Trophoblast cell (in vitro differentiated cells and primary cell): ENCODE measurements at regions not wholly inside any gene's neighbourhood (a gene's known extent, or its start where the extent isn't known, plus 50 kb on each side); places are given as distances from the start of the nearest gene placed in this dataset.

Source experiments
- DNase-seq, 2 donors: peaks; one replicate each; pipeline ENCODE4 v3.0.0-alpha.2; 2016
- H2AFZ ChIP-seq: 2 replicates; pipeline ENCODE4 v1.6.1; 2013; ENCODE audit warnings: low read length, moderate library complexity, mild to moderate bottlenecking; ENCODE audit not compliant: insufficient read depth, poor library complexity
- H2AK5ac ChIP-seq: 2 replicates; pipeline ENCODE4 v1.6.1; 2013; ENCODE audit warnings: mild to moderate bottlenecking, low read length
- H2BK120ac ChIP-seq: 2 replicates; pipeline ENCODE4 v1.6.1; 2013; ENCODE audit warnings: low read length, mild to moderate bottlenecking, moderate library complexity; ENCODE audit not compliant: insufficient read depth, poor library complexity
- H2BK12ac ChIP-seq: 2 replicates; pipeline ENCODE4 v1.6.1; 2013; ENCODE audit warnings: mild to moderate bottlenecking, low read length, moderate library complexity
- H2BK5ac ChIP-seq: 2 replicates; pipeline ENCODE4 v1.6.1; 2013; ENCODE audit warnings: low read length, low read depth, moderate library complexity, mild to moderate bottlenecking; ENCODE audit not compliant: poor library complexity
- H3K14ac ChIP-seq: 2 replicates; pipeline ENCODE4 v1.6.1; 2013; ENCODE audit warnings: mild to moderate bottlenecking, low read length
- H3K18ac ChIP-seq: 2 replicates; pipeline ENCODE4 v1.6.1; 2013; ENCODE audit warnings: mild to moderate bottlenecking, low read length
- H3K23ac ChIP-seq: 2 replicates; pipeline ENCODE4 v1.6.1; 2013; ENCODE audit warnings: low read length
- H3K27ac ChIP-seq: 2 replicates; pipeline ENCODE4 v1.5.1; 2013; ENCODE audit warnings: low read depth, mild to moderate bottlenecking, inconsistent platforms, low read length, moderate library complexity
- H3K27me3 ChIP-seq: 2 replicates; pipeline ENCODE4 v1.6.1; 2013; ENCODE audit warnings: inconsistent platforms, mild to moderate bottlenecking, low read length, moderate library complexity; ENCODE audit not compliant: insufficient read depth
- H3K36me3 ChIP-seq, 2 experiments: 1 replicate in 1 of 2; 2 replicates in 1 of 2; pipeline ENCODE4 v1.6.1; 2013; ENCODE audit warnings: low read length in 2 of 2, mild to moderate bottlenecking in 2 of 2, moderate library complexity in 1 of 2; ENCODE audit not compliant: insufficient read depth in 2 of 2, control insufficient read depth in 1 of 2
- H3K4ac ChIP-seq: 2 replicates; pipeline ENCODE4 v1.6.1; 2013; ENCODE audit warnings: low read depth, mild to moderate bottlenecking, low read length, moderate library complexity
- H3K4me1 ChIP-seq, 2 experiments: 1 replicate in 1 of 2; 2 replicates in 1 of 2; pipeline ENCODE4 v1.6.1; 2013; ENCODE audit warnings: low read length in 2 of 2, mild to moderate bottlenecking in 2 of 2, moderate library complexity in 1 of 2; ENCODE audit not compliant: insufficient read depth in 2 of 2, control insufficient read depth in 1 of 2
- H3K4me2 ChIP-seq: 2 replicates; pipeline ENCODE4 v1.6.1; 2013; ENCODE audit warnings: inconsistent platforms, mild to moderate bottlenecking, low read length, moderate library complexity
- H3K4me3 ChIP-seq: 2 replicates; pipeline ENCODE4 v1.5.1; 2013; ENCODE audit warnings: mild to moderate bottlenecking, low read depth, low read length, inconsistent platforms
- H3K79me1 ChIP-seq: one replicate; pipeline ENCODE4 v1.6.1; 2013; ENCODE audit warnings: low read length
- H3K79me2 ChIP-seq: 2 replicates; pipeline ENCODE4 v1.6.1; 2013; ENCODE audit warnings: low read length, mild to moderate bottlenecking; ENCODE audit not compliant: control insufficient read depth, insufficient read depth, poor library complexity
- H3K9ac ChIP-seq: 2 replicates; pipeline ENCODE4 v1.6.1; 2013; ENCODE audit warnings: mild to moderate bottlenecking, low read length
- H3K9me3 ChIP-seq: 2 replicates; pipeline ENCODE4 v1.6.1; 2013; ENCODE audit warnings: low read depth, mild to moderate bottlenecking, control low read depth, inconsistent platforms, low read length; ENCODE audit not compliant: insufficient read depth
- H4K12ac ChIP-seq: 2 replicates; pipeline ENCODE4 v1.6.1; 2013; ENCODE audit warnings: low read depth, mild to moderate bottlenecking, low read length, moderate library complexity
- H4K8ac ChIP-seq: 2 replicates; pipeline ENCODE4 v1.6.1; 2013; ENCODE audit warnings: low read depth, mild to moderate bottlenecking, low read length, moderate library complexity
- H4K91ac ChIP-seq: one replicate; pipeline ENCODE4 v1.6.1; 2013; ENCODE audit warnings: low read depth, mild to moderate bottlenecking, low read length, moderate library complexity
- WGBS: extraction: QIAGEN DNeasy Blood & Tissue Kit; methylation state at CpG from one replicate; pipeline ENCODE4 v1.1.7; 2013; ENCODE audit warnings: missing lambda C conversion rate; ENCODE audit not compliant: insufficient read length, insufficient coverage; ENCODE audit errors: extremely low coverage; 5-methylcytosine and 5-hydroxymethylcytosine counted together

DNA sequence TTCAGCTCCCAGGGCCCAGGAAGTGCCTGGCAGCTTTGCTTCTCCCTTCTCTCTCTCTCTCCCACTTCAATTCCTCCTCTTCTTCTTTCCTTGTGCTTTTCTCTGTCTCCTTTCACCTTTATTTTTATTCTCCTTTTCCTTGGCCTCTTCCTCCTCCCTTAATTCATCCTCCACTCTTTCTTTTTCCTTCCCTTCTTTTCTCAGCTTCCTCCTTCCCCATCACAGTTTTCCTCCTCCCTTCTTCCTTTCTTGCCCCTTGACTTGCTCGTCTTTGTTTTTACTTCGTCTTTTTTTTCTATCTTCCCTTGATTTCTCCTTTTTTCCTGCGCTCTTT is 99.4 kb upstream of the LHX1 start:
- no peaks in the 10 kb centered on the region for H3K79me2 ChIP-seq
- no peak overlapping the region for H3K4me3 ChIP-seq
- H3K9me3 ChIP-seq: peaks cover 3% of the 10 kb centered on the region
- no peaks in the 10 kb centered on the region for H3K36me3 ChIP-seq
- H3K27ac ChIP-seq: no peak overlapping the region
- no peak overlapping the region for H3K14ac ChIP-seq
- no peak overlapping the region for H2AFZ ChIP-seq
- no peaks in the 10 kb centered on the region for H3K79me1 ChIP-seq
- no CpG with 5 or more reads among the region's 3 CpGs for WGBS
- H2BK5ac ChIP-seq: no peak overlapping the region
- H3K23ac ChIP-seq: no peak overlapping the region
- no peak overlapping the region for H2BK12ac ChIP-seq
- H3K4ac ChIP-seq: no peak overlapping the region
- H4K12ac ChIP-seq: no peak overlapping the region
- no peaks in the 10 kb centered on the region for H3K4me1 ChIP-seq
- no peak overlapping the region for H4K8ac ChIP-seq
- H4K91ac ChIP-seq: no peak overlapping the region
- no peak overlapping the region for H2BK120ac ChIP-seq
- no peak overlapping the region for H3K18ac ChIP-seq
- no peak for DNase-seq
- H3K9ac ChIP-seq: no peak overlapping the region
- no peaks in the 10 kb centered on the region for H3K27me3 ChIP-seq
- H2AK5ac ChIP-seq: no peak overlapping the region
- no peak overlapping the region for H3K4me2 ChIP-seq

- H3K36me3 ChIP-seq: no peaks in the 10 kb centered on the region
- no peak overlapping the region for H2AK5ac ChIP-seq
- H2AFZ ChIP-seq: no peak overlapping the region
- H2BK5ac ChIP-seq: no peak overlapping the region
- no peak overlapping the region for H3K4ac ChIP-seq
- H3K14ac ChIP-seq: no peak overlapping the region
- no peak overlapping the region for H2BK120ac ChIP-seq
- H3K9me3 ChIP-seq: peaks cover 2% of the 10 kb centered on the region
- H3K27me3 ChIP-seq: no peaks in the 10 kb centered on the region
- no peak for DNase-seq
- no peak overlapping the region for H3K9ac ChIP-seq
- no peak overlapping the region for H3K23ac ChIP-seq
- no peak overlapping the region for H4K91ac ChIP-seq
- H3K18ac ChIP-seq: no peak overlapping the region
- H3K79me1 ChIP-seq: no peaks in the 10 kb centered on the region
- H4K8ac ChIP-seq: no peak overlapping the region
- H3K4me2 ChIP-seq: no peak overlapping the region
- no peaks in the 10 kb centered on the region for H3K79me2 ChIP-seq
- H3K4me3 ChIP-seq: no peak overlapping the region
- no CpG with 5 or more reads among the region's 5 CpGs for WGBS
- no peak overlapping the region for H2BK12ac ChIP-seq
- no peak overlapping the region for H3K27ac ChIP-seq
- no peaks in the 10 kb centered on the region for H3K4me1 ChIP-seq
- no peak overlapping the region for H4K12ac ChIP-seq
Measured at GRCh38 chr17:36839256-36839655, 98.0 kb upstream of the LHX1 start.

DNA sequence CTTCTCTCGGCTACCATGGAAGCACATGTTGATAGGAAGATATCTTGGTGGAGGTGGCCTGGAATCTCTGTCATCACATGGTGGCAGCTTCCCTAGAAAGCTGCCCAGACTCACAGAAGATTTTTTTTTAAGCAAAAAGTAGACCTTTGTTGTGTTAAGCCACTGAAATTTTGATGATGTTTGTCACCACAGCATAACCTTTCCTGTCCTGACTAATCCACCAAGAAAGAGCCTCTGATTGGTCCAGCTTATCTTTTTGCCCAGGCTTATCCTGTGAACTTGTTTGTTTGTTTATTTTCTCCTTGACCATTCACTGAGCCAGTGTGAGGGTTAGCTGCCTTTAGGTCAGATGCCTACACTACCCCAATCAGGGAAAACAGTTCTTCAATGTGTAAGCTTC is 96.5 kb upstream of the LHX1 start:
- no peaks in the 10 kb centered on the region for H3K27me3 ChIP-seq
- no peak overlapping the region for H3K4me2 ChIP-seq
- no peak overlapping the region for H3K4me3 ChIP-seq
- H4K12ac ChIP-seq: no peak overlapping the region
- no peak overlapping the region for H3K23ac ChIP-seq
- no peaks in the 10 kb centered on the region for H3K79me2 ChIP-seq
- H2BK120ac ChIP-seq: no peak overlapping the region
- H3K36me3 ChIP-seq: no peaks in the 10 kb centered on the region
- no peak overlapping the region for H2BK5ac ChIP-seq
- H3K9me3 ChIP-seq: peaks cover 2% of the 10 kb centered on the region
- no peak overlapping the region for H3K27ac ChIP-seq
- H2BK12ac ChIP-seq: no peak overlapping the region
- H3K18ac ChIP-seq: no peak overlapping the region
- no peak overlapping the region for H2AK5ac ChIP-seq
- no peaks in the 10 kb centered on the region for H3K79me1 ChIP-seq
- H3K9ac ChIP-seq: no peak overlapping the region
- H3K4me1 ChIP-seq: no peaks in the 10 kb centered on the region
- no peak overlapping the region for H2AFZ ChIP-seq
- no peak overlapping the region for H3K4ac ChIP-seq
- DNase-seq: no peak
- H4K91ac ChIP-seq: no peak overlapping the region
- H3K14ac ChIP-seq: no peak overlapping the region
- WGBS: no CpG with 5 or more reads among the region's 1 CpG
- no peak overlapping the region for H4K8ac ChIP-seq

DNA sequence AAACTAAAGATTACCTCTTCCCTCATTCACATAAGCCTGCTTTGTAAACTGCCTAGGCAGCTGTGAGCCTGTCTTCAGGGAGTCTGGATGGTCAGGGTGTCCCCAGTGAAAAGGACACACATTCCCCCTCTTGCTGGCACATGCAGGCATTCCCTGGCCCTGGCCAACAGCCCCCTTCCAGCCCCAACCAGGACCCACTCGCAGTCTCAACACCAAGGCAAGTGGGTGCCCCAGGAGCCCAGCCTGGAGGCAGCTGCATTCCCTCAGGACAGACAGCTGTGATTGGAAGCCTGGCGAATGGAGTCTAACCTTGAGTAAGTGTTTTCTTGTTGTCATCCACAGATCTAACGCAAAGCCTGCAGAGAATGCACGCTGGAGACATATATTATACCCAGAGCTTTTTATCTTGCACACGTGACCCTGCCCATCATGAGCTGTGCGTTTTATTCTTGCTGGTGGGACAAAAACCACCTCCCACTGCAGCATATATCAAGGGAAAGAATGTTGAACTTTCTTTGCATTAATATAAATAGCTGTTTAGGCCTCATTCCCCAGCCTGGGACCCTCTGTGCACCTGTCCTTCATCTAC is 95.0 kb upstream of the LHX1 start:
- H3K23ac ChIP-seq: no peak overlapping the region
- no peak overlapping the region for H2AK5ac ChIP-seq
- DNase-seq: no peak
- H3K27ac ChIP-seq: no peak overlapping the region
- no peaks in the 10 kb centered on the region for H3K79me1 ChIP-seq
- H3K9me3 ChIP-seq: no peaks in the 10 kb centered on the region
- no peaks in the 10 kb centered on the region for H3K79me2 ChIP-seq
- H2BK12ac ChIP-seq: no peak overlapping the region
- H2BK120ac ChIP-seq: no peak overlapping the region
- no CpG with 5 or more reads among the region's 6 CpGs for WGBS
- H3K18ac ChIP-seq: no peak overlapping the region
- H3K4ac ChIP-seq: no peak overlapping the region
- H4K8ac ChIP-seq: no peak overlapping the region
- H3K9ac ChIP-seq: no peak overlapping the region
- no peak overlapping the region for H2AFZ ChIP-seq
- H4K12ac ChIP-seq: no peak overlapping the region
- no peaks in the 10 kb centered on the region for H3K27me3 ChIP-seq
- no peaks in the 10 kb centered on the region for H3K36me3 ChIP-seq
- H3K4me3 ChIP-seq: no peak overlapping the region
- H4K91ac ChIP-seq: no peak overlapping the region
- H3K4me2 ChIP-seq: no peak overlapping the region
- no peak overlapping the region for H3K14ac ChIP-seq
- peaks cover 0 to 4% of the 10 kb centered on the region in 2 experiments for H3K4me1 ChIP-seq
- H2BK5ac ChIP-seq: no peak overlapping the region
